Germinal center (tissue), 1 donor: ENCODE measurements at regions not wholly inside any gene's neighbourhood (a gene's known extent, or its start where the extent isn't known, plus 50 kb on each side); places are given as distances from the start of the nearest gene placed in this dataset.
"Not testable (repeated sequence)": the region's sequence is repeated elsewhere in the genome, so short reads cannot be mapped to it uniquely, and the experiment has no call there.

Experiments used
- DNase-seq: peaks from one replicate; pipeline ENCODE4 v3.0.0; 2012; ENCODE audit warnings: mixed read lengths, low spot score

DNA sequence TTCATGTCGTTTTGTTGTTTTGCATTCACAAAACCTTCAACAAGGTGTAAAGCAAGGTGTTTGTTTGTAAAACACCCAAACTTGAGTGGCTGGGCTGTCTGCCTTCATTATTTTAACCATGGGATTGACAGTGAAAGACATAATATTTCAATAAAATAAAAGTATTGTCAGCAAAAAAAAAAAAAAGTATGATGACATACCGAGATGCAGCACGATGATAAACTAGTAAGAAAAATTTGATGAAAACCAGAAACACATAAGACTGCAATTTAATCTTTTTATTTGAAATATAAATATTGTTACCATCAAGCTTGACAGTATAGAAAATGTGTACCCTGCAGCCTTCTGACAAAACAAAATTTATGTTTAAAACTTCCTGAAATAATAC is 419.3 kb upstream of the DYNLRB2 start:
- no peak for DNase-seq

DNA sequence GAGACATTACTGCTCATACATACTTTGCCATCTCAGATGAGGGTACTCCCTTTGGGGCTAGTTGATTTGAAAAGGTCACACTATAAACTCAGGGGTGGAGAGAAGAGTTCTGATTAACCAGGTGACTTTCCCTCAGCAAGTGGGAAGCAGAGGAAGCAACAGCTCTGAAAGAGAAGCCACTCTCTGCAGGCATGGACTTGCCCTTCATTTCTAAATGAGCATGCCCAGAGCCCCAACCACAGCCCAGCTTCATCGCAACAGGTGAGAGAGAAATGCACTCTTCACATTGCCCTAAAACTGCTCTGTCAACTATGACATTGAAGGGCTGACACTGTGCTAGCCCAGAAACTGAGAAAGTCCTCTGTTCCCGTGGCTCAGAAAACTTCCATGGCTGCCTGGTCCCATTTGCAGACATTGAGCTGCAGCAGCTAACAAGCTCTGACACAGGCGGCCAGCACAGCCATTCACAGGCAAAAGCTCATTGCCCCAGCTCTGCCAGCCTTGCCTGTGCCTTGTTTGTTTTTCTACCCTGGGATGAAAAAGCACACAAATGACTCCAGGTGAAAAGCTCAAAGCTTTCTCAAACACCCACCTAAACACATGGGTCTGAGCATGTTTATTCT is 419.8 kb upstream of the DYNLRB2 start:
- no peak for DNase-seq

DNA sequence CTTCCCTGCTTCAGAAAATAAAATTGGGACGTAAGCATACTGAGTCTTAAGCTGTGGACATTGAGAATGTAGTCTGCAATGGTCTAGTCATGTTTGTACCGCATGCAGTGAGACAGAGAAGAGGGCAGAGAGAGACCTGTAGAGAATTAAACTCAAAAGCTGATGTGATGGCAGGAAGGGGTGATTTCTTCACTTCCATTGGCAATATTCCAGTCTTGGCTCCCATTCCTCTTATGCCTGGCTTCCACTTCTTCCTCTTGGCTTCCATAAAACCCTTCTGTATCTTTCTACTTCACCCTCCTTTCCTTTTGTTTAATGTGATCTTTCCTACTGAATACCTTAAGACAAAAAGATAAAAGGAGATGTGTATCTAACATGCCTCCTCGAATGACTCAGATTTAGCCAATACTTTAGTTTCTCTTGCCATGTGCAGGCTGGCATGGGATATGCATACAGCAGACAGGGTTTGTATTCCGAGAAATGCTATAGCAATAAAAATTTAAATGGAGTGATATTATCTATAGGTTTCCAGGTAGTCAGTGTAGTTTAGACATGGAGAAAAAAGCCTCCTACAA is 423.1 kb upstream of the DYNLRB2 start:
- no peak for DNase-seq

GRCh38 chr16:80116711-80117110 is 424.1 kb upstream of the DYNLRB2 start:
- no peak for DNase-seq

GRCh38 chr16:80114699-80115098 is 426.1 kb upstream of the DYNLRB2 start:
- DNase-seq: no peak

DNA sequence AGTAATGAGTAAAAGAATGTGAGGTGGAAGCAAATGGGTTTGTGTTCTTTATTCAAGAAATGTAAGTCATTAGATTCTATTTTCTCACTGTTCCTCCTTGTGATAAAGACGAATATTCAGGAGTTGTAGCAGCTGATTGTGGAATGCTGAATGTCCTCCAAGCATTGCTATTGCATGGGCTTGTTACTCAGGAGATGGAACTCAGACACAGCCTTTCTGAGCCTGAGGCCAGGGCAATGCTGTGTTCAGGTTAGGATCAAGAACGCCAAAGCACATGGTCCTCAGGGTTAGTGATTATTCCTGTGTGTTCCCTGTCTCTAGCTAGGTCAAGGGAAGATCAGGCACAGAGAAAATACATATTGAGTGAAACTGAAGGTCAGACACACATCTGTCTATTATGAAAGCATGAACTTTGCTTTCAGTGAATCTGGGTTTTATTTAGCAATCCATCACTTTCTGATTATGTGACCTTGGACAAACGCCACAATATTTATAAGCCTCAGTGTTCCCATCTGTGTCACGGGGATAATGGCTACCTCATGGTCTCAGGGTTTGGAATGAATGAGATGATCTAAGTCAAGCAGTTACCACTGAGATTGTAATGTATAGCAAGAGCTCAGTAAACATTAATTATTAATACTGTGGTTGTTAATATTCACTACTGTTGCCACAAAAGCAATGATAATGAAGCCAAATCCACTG is 426.8 kb upstream of the DYNLRB2 start:
- no peak for DNase-seq

- no peak for DNase-seq
Measured at GRCh38 chr16:80109581-80109980, 431.2 kb upstream of the DYNLRB2 start.

- no peak for DNase-seq
Measured at GRCh38 chr16:80107900-80108299, 432.9 kb upstream of the DYNLRB2 start.

GRCh38 chr16:80105751-80106150 is 435.0 kb upstream of the DYNLRB2 start:
- no peak for DNase-seq

- no peak for DNase-seq
Measured at GRCh38 chr16:80105160-80105559, 435.6 kb upstream of the DYNLRB2 start.

DNA sequence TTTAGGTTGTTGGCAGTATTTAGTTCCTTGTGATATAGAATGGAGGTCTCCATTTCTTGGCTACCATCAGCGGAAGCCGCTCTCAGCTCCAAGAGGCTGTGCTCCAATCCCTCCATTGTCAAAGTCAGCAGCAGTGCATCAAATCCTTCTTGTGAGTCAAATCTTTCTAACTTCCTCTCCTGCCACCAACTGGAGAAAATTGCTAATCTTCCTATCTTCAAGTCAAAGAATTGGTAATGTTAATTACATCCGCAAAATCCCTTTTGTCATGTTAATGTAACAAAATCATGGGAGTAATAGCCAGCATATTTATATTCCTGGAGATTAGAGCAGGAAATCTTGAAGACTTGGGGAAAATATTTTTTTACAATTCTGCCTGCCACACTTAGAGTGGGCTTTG is 436.4 kb upstream of the DYNLRB2 start:
- DNase-seq: no peak

DNA sequence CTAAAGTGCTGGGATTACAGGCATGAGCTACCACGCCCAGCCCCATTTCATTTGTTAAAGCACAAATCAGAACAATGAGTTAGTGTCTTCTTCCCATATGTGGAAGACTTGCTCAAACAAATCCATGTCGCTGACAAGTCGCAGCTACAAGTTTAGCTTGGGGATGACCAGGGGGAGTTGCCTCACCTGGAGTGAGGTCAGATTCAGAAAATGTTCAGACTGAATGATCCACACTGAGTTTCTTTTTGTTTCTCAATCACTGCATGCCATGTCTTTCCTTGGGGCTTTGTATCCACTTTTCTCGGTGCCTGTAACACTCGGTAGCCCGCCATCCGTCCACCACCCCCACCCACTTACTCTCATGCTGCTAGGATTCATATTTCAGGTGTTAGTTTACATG is 437.3 kb upstream of the DYNLRB2 start:
- no peak for DNase-seq

- no peak for DNase-seq
Measured at GRCh38 chr16:80100846-80101451, 439.8 kb upstream of the DYNLRB2 start.

GRCh38 chr16:80100186-80100585 is 440.6 kb upstream of the DYNLRB2 start:
- DNase-seq: no peak

GRCh38 chr16:80097098-80097497 is 443.7 kb upstream of the DYNLRB2 start:
- DNase-seq: no peak

GRCh38 chr16:80092681-80093080 is 448.1 kb upstream of the DYNLRB2 start:
- DNase-seq: no peak

GRCh38 chr16:80091453-80091852 is 449.3 kb upstream of the DYNLRB2 start:
- DNase-seq: not testable (repeated sequence)

GRCh38 chr16:80085606-80086005 is 455.2 kb upstream of the DYNLRB2 start:
- DNase-seq: no peak

- no peak for DNase-seq
Measured at GRCh38 chr16:80084614-80085013, 456.2 kb upstream of the DYNLRB2 start.

- DNase-seq: no peak
Measured at GRCh38 chr16:80084163-80084562, 456.6 kb upstream of the DYNLRB2 start.

- DNase-seq: no peak
Measured at GRCh38 chr16:80082906-80083305, 457.9 kb upstream of the DYNLRB2 start.

DNA sequence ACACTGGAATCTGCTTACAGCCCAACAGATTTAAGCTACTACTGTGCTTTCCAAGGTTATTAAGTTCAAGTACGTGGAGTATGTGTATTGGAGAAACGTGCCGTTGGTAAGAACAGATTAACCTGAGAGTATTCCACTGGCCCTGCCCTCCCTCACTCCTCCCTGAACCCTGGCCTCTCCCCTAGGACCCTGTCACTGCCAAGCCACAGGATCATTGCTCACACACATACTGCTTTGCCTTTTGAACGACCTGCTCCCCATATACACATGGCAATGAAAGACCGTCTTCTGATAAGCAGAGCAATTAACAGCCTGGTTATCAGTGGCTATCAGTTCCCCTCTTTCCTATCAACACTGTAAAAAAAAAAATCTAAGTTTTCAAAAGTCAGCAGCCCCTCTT is 458.9 kb upstream of the DYNLRB2 start:
- no peak for DNase-seq

- DNase-seq: no peak
Measured at GRCh38 chr16:80080287-80080851, 460.4 kb upstream of the DYNLRB2 start.
